IMR-90 (cell line): ENCODE measurements at regions not wholly inside any gene's neighbourhood (a gene's known extent, or its start where the extent isn't known, plus 50 kb on each side); places are given as distances from the start of the nearest gene placed in this dataset.

Source experiments
- BHLHE40 ChIP-seq: fragments of 150-350 bp; IDR thresholded peaks from 2 replicates; pipeline ENCODE4 v1.6.1; 2016; ENCODE audit warnings: mild to moderate bottlenecking, low read depth, low read length
- CTCF ChIP-seq: conservative IDR thresholded peaks from 2 replicates; pipeline ENCODE4 v1.5.1; 2012; ENCODE audit warnings: mild to moderate bottlenecking, low read depth, low read length, improper control_type of control experiment
- ELK1 ChIP-seq: fragments of 150-350 bp; IDR thresholded peaks from 2 replicates; pipeline ENCODE4 v1.6.1; 2016; ENCODE audit warnings: low read depth, mild to moderate bottlenecking, low read length, moderate library complexity, borderline replicate concordance
- FOS ChIP-seq: fragments of 150-350 bp; IDR thresholded peaks from 2 replicates; pipeline ENCODE4 v1.6.1; 2016; ENCODE audit warnings: low read depth, low read length
- POLR2A ChIP-seq: IDR thresholded peaks from 2 replicates; pipeline ENCODE4 v1.6.1; 2012; ENCODE audit warnings: mild to moderate bottlenecking, low read depth, low read length
- RAD21 ChIP-seq: IDR thresholded peaks from 2 replicates; pipeline ENCODE4 v1.6.1; 2012; ENCODE audit warnings: low read length, improper control_type of control experiment
- RFX5 ChIP-seq: IDR thresholded peaks from 2 replicates; pipeline ENCODE4 v1.8.0; 2012; ENCODE audit warnings: low read depth, mild to moderate bottlenecking, low read length, moderate library complexity
- SMC3 ChIP-seq: fragments of 150-350 bp; IDR thresholded peaks from 2 replicates; pipeline ENCODE4 v1.6.1; 2016; ENCODE audit warnings: low read depth, mild to moderate bottlenecking, antibody characterized with exemption, low read length, moderate library complexity

GRCh38 chr4:77449171-77449570 lies 156.4 kb upstream of the CXCL13 start:
- TF ChIP-seq BHLHE40 (no peak), CTCF (no peak), SMC3 (no peak), POLR2A (no peak), RFX5 (no peak), ELK1 (no peak), FOS (no peak), RAD21 (no peak)
